Fibroblast of lung (primary cell): ENCODE measurements at regions not wholly inside any gene's neighbourhood (a gene's known extent, or its start where the extent isn't known, plus 50 kb on each side); places are given as distances from the start of the nearest gene placed in this dataset.

Source experiments
- DNase-seq, 2 donors: peaks; one replicate each; pipeline versions ENCODE4 v3.0.0 to v3.0.0-alpha.2; 2010; ENCODE audit warnings: low read depth in 2 of 2
- H2AFZ ChIP-seq: 2 replicates; pipeline ENCODE4 v1.5.1; 2012; ENCODE audit warnings: low read length, control low read depth, inconsistent platforms
- H3K27ac ChIP-seq: 2 replicates; pipeline ENCODE4 v1.5.1; 2011; ENCODE audit warnings: low read length, control low read depth; ENCODE audit not compliant: insufficient read depth
- H3K27me3 ChIP-seq: 2 replicates; pipeline ENCODE4 v1.5.1; 2011; ENCODE audit warnings: mild to moderate bottlenecking, low read length; ENCODE audit not compliant: control insufficient read depth, insufficient read depth
- H3K36me3 ChIP-seq: 2 replicates; pipeline ENCODE4 v1.5.1; 2011; ENCODE audit warnings: low read length; ENCODE audit not compliant: control insufficient read depth, insufficient read depth
- H3K4me1 ChIP-seq: 2 replicates; pipeline ENCODE4 v1.5.1; 2011; ENCODE audit warnings: low read length; ENCODE audit not compliant: control insufficient read depth, insufficient read depth; ENCODE audit errors: extremely low read depth
- H3K4me2 ChIP-seq: 2 replicates; pipeline ENCODE4 v1.5.1; 2011; ENCODE audit warnings: low read length, control low read depth; ENCODE audit not compliant: insufficient read depth; ENCODE audit errors: extremely low read depth
- H3K4me3 ChIP-seq, 4 experiments: fragments of 200-600 bp in 1 of 4; sonication (generic) in 1 of 4; replicated peaks in 1 of 4; 2 replicates each; pipeline ENCODE4 v1.5.1; 2011 to 2016; ENCODE audit warnings: low read length in 4 of 4, low read depth in 3 of 4, mild to moderate bottlenecking in 3 of 4, control low read depth in 2 of 4, inconsistent platforms in 1 of 4, mixed read lengths in 1 of 4; ENCODE audit not compliant: insufficient read depth in 1 of 4; ENCODE audit errors: control extremely low read depth in 1 of 4
- H3K79me2 ChIP-seq: 2 replicates; pipeline ENCODE4 v1.5.1; 2012; ENCODE audit warnings: mild to moderate bottlenecking, low read length, inconsistent platforms; ENCODE audit not compliant: control insufficient read depth, insufficient read depth
- H3K9ac ChIP-seq: 2 replicates; pipeline ENCODE4 v1.5.1; 2011; ENCODE audit warnings: mild to moderate bottlenecking, low read length, control low read depth; ENCODE audit not compliant: insufficient read depth
- H3K9me3 ChIP-seq: 2 replicates; pipeline ENCODE4 v1.5.1; 2012; ENCODE audit warnings: low read depth, low read length; ENCODE audit not compliant: control insufficient read depth, insufficient read depth
- H4K20me1 ChIP-seq: 2 replicates; pipeline ENCODE4 v1.5.1; 2011; ENCODE audit warnings: low read length; ENCODE audit not compliant: control insufficient read depth, insufficient read depth; ENCODE audit errors: extremely low read depth
- EZH2 ChIP-seq: IDR thresholded peaks from 2 replicates; pipeline ENCODE4 v1.5.1; 2012; ENCODE audit warnings: low read length, control low read depth, mild to moderate bottlenecking; ENCODE audit errors: missing control alignments
- TF ChIP-seq, protein P1 (sequence below), 2 donors: IDR thresholded peaks in 1 of 2; conservative IDR thresholded peaks in 1 of 2; 1 replicate in 1 of 2; 2 replicates in 1 of 2; pipeline ENCODE4 v1.5.1; 2011 to 2012; ENCODE audit warnings: low read length in 2 of 2, control low read depth in 1 of 2, inconsistent platforms in 1 of 2, low read depth in 1 of 2, mild to moderate bottlenecking in 1 of 2

GRCh38 chr4:59834943-59835342 is 1365.2 kb upstream of the ADGRL3 start:
- DNase-seq = no peak
- TF ChIP-seq, protein P1, sequence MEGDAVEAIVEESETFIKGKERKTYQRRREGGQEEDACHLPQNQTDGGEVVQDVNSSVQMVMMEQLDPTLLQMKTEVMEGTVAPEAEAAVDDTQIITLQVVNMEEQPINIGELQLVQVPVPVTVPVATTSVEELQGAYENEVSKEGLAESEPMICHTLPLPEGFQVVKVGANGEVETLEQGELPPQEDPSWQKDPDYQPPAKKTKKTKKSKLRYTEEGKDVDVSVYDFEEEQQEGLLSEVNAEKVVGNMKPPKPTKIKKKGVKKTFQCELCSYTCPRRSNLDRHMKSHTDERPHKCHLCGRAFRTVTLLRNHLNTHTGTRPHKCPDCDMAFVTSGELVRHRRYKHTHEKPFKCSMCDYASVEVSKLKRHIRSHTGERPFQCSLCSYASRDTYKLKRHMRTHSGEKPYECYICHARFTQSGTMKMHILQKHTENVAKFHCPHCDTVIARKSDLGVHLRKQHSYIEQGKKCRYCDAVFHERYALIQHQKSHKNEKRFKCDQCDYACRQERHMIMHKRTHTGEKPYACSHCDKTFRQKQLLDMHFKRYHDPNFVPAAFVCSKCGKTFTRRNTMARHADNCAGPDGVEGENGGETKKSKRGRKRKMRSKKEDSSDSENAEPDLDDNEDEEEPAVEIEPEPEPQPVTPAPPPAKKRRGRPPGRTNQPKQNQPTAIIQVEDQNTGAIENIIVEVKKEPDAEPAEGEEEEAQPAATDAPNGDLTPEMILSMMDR (conservative IDR thresholded peaks at IDR 0.05 in 1 of 2, IDR thresholded peaks at IDR 0.05 in 1 of 2; ENCODE audit: low read depth in 1 of 2, low read length in 2 of 2) = no peak
- TF ChIP-seq EZH2 = no peak
- H3K27ac ChIP-seq = no peak overlapping the region
- H3K27me3 ChIP-seq = no peaks in the 10 kb centered on the region
- no peaks in the 10 kb centered on the region for H3K36me3 ChIP-seq
- no peaks in the 10 kb centered on the region for H4K20me1 ChIP-seq
- no peak overlapping the region for H2AFZ ChIP-seq
- no peak overlapping the region for H3K9ac ChIP-seq
- H3K4me2 ChIP-seq = no peak overlapping the region
- H3K9me3 ChIP-seq = no peaks in the 10 kb centered on the region
- H3K4me3 ChIP-seq = no peak overlapping the region
- H3K4me1 ChIP-seq = no peaks in the 10 kb centered on the region
- no peaks in the 10 kb centered on the region for H3K79me2 ChIP-seq

- no peaks in the 10 kb centered on the region for H3K27me3 ChIP-seq
- H3K36me3 ChIP-seq = no peaks in the 10 kb centered on the region
- no peak overlapping the region for H3K27ac ChIP-seq
- no peak overlapping the region for H3K9ac ChIP-seq
- no peaks in the 10 kb centered on the region for H4K20me1 ChIP-seq
- H3K4me1 ChIP-seq = no peaks in the 10 kb centered on the region
- H3K9me3 ChIP-seq = no peaks in the 10 kb centered on the region
- H2AFZ ChIP-seq = no peak overlapping the region
- TF ChIP-seq EZH2 = no peak
- TF ChIP-seq, protein P1 (conservative IDR thresholded peaks at IDR 0.05 in 1 of 2, IDR thresholded peaks at IDR 0.05 in 1 of 2; ENCODE audit: low read depth in 1 of 2, low read length in 2 of 2) = no peak
- no peak overlapping the region for H3K4me3 ChIP-seq
- no peak overlapping the region for H3K4me2 ChIP-seq
- no peaks in the 10 kb centered on the region for H3K79me2 ChIP-seq
- no peak for DNase-seq
These were observed 1362.4 kb upstream of the ADGRL3 start for GRCh38 chr4:59837751-59838150.

GRCh38 chr4:59838236-59838635 is 1361.9 kb upstream of the ADGRL3 start:
- H2AFZ ChIP-seq = no peak overlapping the region
- TF ChIP-seq EZH2 = no peak
- TF ChIP-seq, protein P1 (conservative IDR thresholded peaks at IDR 0.05 in 1 of 2, IDR thresholded peaks at IDR 0.05 in 1 of 2; ENCODE audit: low read depth in 1 of 2, low read length in 2 of 2) = no peak
- H3K27me3 ChIP-seq = no peaks in the 10 kb centered on the region
- H4K20me1 ChIP-seq = no peaks in the 10 kb centered on the region
- no peak overlapping the region for H3K4me3 ChIP-seq
- H3K9ac ChIP-seq = no peak overlapping the region
- DNase-seq = no peak
- no peaks in the 10 kb centered on the region for H3K9me3 ChIP-seq
- H3K27ac ChIP-seq = no peak overlapping the region
- no peaks in the 10 kb centered on the region for H3K4me1 ChIP-seq
- no peak overlapping the region for H3K4me2 ChIP-seq
- no peaks in the 10 kb centered on the region for H3K79me2 ChIP-seq
- no peaks in the 10 kb centered on the region for H3K36me3 ChIP-seq
